ENCODE measurements at regions not wholly inside any gene's neighbourhood (a gene's known extent, or its start where the extent isn't known, plus 50 kb on each side); places are given as distances from the start of the nearest gene placed in this dataset.

DNA sequence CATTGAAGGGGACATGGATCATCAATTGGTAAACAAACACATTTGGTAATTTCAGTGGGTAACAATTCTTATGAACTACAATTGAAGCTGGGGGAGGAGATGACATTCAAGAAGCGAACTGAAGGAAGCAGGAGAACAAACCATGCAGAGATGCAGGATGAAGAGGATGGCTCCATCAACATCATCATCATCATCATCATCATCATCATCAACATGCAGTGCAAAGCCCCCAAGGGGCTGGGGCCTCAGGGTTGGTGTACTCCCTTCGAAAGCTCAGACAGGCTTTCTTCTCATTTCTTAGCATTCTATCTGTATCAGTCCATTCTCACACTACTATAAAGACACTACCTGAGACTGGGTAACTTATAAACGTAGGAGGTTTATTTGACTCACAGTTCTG lies 105.8 kb downstream of the DUSP10 start:
- DNase-seq, result no peak
- in situ Hi-C loops (cut with MboI; ENCODE audit: low pct_unique_long_range_greater_than_20kb, low sequenced_read_pairs), result no loop called here

DNA sequence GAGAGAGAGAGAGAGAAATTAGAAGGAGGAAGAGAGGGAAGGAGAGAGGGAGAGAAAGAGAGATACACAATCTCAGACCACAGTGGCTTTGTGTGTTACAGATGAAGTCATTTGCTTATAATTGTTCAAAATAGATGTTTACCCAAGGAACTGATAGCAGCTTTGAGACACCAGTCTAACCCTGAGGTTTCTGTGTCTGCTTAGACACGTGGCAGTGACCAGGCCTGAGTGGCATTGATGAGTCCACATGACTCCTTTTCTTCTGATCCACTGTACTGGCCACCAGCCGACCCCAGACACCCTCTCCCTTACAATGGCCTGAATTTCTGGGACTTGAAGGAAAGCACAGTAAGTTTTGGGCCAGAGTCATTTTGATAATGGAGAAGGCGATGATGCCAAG lies 104.9 kb downstream of the DUSP10 start:
- no peak for DNase-seq
- in situ Hi-C loops (cut with MboI; ENCODE audit: low pct_unique_long_range_greater_than_20kb, low sequenced_read_pairs), result no loop called here

DNA sequence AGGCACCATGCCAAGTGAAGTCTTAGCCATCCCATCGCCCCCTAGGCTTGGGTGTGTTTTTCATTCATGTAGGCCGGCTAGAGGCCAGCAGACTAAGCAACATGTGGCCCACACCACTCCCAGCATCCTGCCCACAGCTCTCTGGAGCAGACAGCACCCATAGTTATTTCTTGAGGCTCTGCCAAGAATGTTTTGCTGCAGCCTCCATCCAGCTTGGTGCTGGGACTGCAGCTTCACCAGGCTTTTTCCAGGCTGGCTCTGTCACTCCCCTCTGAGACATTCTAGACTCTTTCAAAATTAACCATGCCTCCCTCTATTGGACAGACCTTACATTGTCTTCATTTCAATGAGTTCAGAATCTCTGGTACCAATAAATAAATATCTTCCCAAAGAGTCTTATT lies 104.2 kb downstream of the DUSP10 start:
- in situ Hi-C loops (cut with MboI; ENCODE audit: low pct_unique_long_range_greater_than_20kb, low sequenced_read_pairs), result no loop called here
- DNase-seq, result no peak

DNA sequence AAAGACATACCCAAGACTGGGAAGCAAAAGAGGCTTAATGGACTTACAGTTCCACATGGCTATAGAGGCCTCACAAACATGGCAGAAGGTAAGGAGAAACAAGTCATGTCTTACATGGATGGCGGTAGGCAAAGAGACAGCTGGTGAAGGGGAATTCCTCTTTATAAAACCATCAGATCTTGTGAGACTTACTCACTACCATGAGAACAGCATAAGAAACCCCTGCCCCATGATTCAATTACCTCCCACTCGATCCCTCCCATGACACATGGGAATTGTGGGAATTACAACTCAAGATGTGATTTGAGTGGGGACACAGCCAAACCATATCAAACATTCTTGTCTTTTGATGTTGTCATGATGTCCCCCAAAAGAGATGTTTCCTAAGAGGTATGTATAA lies 103.3 kb downstream of the DUSP10 start:
- in situ Hi-C loops (cut with MboI; ENCODE audit: low pct_unique_long_range_greater_than_20kb, low sequenced_read_pairs), result no loop called here
- no peak for DNase-seq

DNA sequence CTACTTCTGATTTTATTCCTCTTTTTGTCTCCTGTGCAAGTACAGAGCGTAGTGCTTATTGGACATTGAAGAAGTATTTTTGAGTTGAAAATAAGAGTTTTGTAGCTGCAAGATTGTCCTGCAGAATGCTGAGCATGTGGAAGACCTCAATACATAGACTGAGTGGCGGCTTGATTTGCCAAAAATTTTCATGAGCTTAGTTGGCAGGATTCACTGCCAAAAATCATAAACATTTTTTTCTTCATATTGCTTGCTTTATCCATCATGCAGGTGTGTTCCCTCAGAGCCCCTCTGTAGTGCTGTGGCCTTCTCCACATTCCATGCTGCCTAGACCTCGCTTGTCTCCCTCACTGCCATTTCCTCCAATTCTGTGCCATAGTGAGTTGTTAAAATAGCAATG lies 100.1 kb downstream of the DUSP10 start:
- in situ Hi-C loops (cut with MboI; ENCODE audit: low pct_unique_long_range_greater_than_20kb, low sequenced_read_pairs), result no loop called here

DNA sequence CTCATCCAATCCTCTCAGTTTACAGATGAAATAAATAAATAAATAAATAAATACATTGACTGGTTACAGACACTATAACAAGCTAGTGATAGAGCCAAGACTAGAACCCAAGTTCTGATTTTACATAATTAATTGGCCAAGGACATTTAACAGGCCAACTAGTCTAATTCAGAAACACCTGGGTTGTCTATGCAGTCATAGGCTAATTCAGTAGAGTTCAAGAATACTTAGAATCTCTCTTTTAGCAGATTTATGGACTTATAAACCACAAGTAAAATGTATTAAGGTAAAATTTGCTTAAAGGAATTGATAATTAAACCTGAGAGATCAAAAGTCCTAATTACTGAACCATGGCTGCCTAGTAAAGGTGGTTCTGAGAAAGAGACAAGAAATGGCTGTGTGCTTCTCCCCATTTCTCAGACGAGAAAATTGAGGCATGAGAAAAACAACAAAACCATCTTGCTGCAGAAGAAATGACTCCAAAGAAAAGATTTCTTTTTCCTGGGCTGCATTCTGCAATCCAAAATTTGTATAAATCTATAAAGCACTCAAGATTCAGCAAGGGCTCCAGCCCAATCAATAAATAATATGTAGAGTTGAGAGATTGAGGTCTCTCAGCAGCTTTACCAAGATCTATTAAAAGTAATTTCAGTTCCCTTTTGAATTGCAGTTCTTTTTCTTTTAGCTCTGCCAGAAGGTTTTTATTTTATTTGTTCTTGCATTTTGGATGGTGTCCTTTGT lies 98.3 kb downstream of the DUSP10 start:
- in situ Hi-C loops (cut with MboI; ENCODE audit: low pct_unique_long_range_greater_than_20kb, low sequenced_read_pairs), result no loop called here
- no peak for DNase-seq

More for the DNA sequence above, 100.1 kb downstream of the DUSP10 start:
- DNase-seq, result no peak

DNA sequence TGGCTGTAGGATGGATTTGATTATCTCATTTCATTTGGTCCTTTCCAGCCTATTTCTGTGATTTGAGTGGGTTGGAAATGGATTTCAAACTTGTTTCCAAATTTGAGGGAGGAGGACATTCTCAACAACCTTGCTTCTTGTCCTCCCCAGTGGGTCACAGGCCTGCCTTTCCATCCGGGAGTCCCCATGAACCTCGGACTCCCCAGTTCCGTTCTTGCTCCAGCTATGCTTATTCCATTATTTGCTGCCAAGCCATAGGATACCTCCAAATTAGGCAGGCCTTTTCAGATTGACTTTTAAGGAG lies 97.8 kb downstream of the DUSP10 start:
- in situ Hi-C loops (cut with MboI; ENCODE audit: low pct_unique_long_range_greater_than_20kb, low sequenced_read_pairs), result no loop called here
- DNase-seq, result no peak

DNA sequence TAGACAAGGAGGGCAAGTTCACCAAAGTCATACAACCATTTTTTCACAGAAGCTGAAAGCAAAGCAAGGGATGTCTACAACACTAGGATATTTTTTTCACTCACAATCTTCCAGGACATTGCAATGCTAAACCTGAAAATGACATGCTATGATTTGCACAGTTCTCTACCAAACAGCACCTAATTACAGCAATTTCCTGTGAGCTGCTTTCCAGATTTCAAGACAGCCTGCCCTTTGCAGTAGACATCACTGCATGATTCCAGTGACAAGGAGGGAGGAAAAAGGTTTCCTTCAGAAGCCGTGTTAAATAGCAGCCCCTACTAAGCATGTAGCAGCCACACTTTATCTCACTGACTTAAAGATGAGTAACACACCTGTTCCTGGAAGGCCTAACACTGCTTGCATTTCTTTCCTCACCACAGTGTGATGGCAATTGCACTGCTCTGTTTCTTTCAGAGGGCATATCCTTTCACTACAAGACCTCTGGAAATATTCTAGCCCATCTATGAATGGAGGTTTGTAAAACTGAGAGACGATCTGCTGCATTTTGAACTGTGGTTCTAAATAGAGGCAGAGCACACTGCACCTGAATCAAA lies 97.1 kb downstream of the DUSP10 start:
- DNase-seq, result no peak
- in situ Hi-C loops (cut with MboI; ENCODE audit: low pct_unique_long_range_greater_than_20kb, low sequenced_read_pairs), result no loop called here

DNA sequence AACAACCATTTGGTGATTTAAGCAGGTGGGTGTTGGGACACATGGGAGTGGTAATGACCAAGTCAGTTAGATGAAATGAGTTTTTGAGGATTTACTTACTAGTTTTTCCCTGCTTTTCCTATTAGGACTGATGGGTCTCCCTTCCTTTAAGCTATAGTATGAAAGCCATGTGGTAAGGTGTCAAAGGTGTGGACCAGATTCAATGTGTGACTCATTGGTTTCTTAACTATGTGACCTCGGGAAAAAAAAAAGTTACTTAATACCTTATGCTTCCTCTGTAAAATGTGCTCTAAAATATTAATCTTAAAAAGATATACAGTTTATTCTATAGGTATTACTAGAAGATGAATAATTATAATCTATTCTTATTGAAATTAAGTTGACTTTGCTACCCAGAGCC lies 93.7 kb downstream of the DUSP10 start:
- DNase-seq, result no peak

More for the DNA sequence above, 93.7 kb downstream of the DUSP10 start:
- in situ Hi-C loops (cut with MboI; ENCODE audit: low pct_unique_long_range_greater_than_20kb, low sequenced_read_pairs), result no loop called here
